Caco-2 (cell line): ENCODE measurements at regions not wholly inside any gene's neighbourhood (a gene's known extent, or its start where the extent isn't known, plus 50 kb on each side); places are given as distances from the start of the nearest gene placed in this dataset.
"Not testable (repeated sequence)": the region's sequence is repeated elsewhere in the genome, so short reads cannot be mapped to it uniquely, and the experiment has no call there.

Source experiments
- BruUV-seq: library from RNA; stranded (reverse); fragments of 400-500 nt; replicated peaks from 2 replicates; lab custom pipeline; 2021; lab: Mats Ljungman, UMichigan
- CTCF ChIA-PET: fragments of 300-600 bp; sonication (Branson Sonifier 250); formaldehyde crosslinking; loops from one replicate; lab custom pipeline; 2022; ENCODE audit warnings: antibody characterized with exemption; lab: Charles Lee
- POLR2A ChIA-PET: fragments of 300-600 bp; sonication (Branson Sonifier 250); formaldehyde crosslinking; loops from one replicate; lab custom pipeline; 2022; ENCODE audit warnings: antibody characterized with exemption; lab: Charles Lee
- DNase-seq, 2 experiments: peaks; one replicate each; pipeline versions ENCODE4 v3.0.0 to v3.0.0-alpha.2; 2020 to 2022
- H3K27me3 ChIP-seq: replicated peaks from 2 replicates; pipeline ENCODE4 v1.6.0; 2011; ENCODE audit warnings: low read length; ENCODE audit not compliant: control insufficient read depth, insufficient read depth
- H3K36me3 ChIP-seq: 2 replicates; pipeline ENCODE4 v1.5.1; 2011; ENCODE audit warnings: low read length; ENCODE audit not compliant: control insufficient read depth, insufficient read depth
- H3K4me1 ChIP-seq: fragments of 250-450 bp; sonication (Bioruptor Pico); 2 replicates; pipeline ENCODE4 v1.5.1; 2020; ENCODE audit warnings: mild to moderate bottlenecking
- H3K4me3 ChIP-seq: 2 replicates; pipeline ENCODE4 v1.5.1; 2011; ENCODE audit warnings: low read depth, mild to moderate bottlenecking, control low read depth, low read length
- H3K9me3 ChIP-seq: fragments of 250-450 bp; sonication (Bioruptor Pico); 2 replicates; pipeline ENCODE4 v1.5.1; 2020; ENCODE audit warnings: mild to moderate bottlenecking, moderate library complexity
- H3K27ac Mint-ChIP-seq: one replicate; pipeline ENCODE4 v1.8.0; 2022; ENCODE audit warnings: mixed read lengths; ENCODE audit not compliant: unreplicated experiment
- H3K27me3 Mint-ChIP-seq: one replicate; pipeline ENCODE4 v1.8.0; 2022; ENCODE audit warnings: mixed read lengths; ENCODE audit not compliant: insufficient read depth, unreplicated experiment
- H3K36me3 Mint-ChIP-seq: one replicate; pipeline ENCODE4 v1.8.0; 2022; ENCODE audit warnings: mild to moderate bottlenecking, mixed read lengths; ENCODE audit not compliant: insufficient read depth, unreplicated experiment
- H3K4me1 Mint-ChIP-seq: one replicate; pipeline ENCODE4 v1.8.0; 2022; ENCODE audit warnings: low read depth, mixed read lengths; ENCODE audit not compliant: unreplicated experiment
- H3K4me3 Mint-ChIP-seq: one replicate; pipeline ENCODE4 v1.8.0; 2022; ENCODE audit warnings: mild to moderate bottlenecking, moderate library complexity, mixed read lengths; ENCODE audit not compliant: unreplicated experiment
- H3K9me3 Mint-ChIP-seq: one replicate; pipeline ENCODE4 v1.8.0; 2022; ENCODE audit warnings: mixed read lengths; ENCODE audit not compliant: unreplicated experiment
- intact Hi-C: fragments of 100-400 bp; cut with micrococcal nuclease; formaldehyde crosslinking; loops from one replicate; pipeline ENCODE4 v1.10.0; 2022; ENCODE audit not compliant: unreplicated experiment

- DNase-seq, H3K4me1 ChIP-seq, BruUV-seq, H3K27ac Mint-ChIP-seq, H3K27me3 Mint-ChIP-seq, POLR2A ChIA-PET, H3K9me3 Mint-ChIP-seq, H3K4me1 Mint-ChIP-seq, intact Hi-C loops, H3K36me3 Mint-ChIP-seq, H3K36me3 ChIP-seq, H3K9me3 ChIP-seq, H3K4me3 Mint-ChIP-seq, H3K4me3 ChIP-seq, CTCF ChIA-PET, H3K27me3 ChIP-seq: not testable (repeated sequence)
Observed at GRCh38 chr22:16403661-16404060, 188.9 kb downstream of the CCT8L2 start.

- CTCF ChIA-PET, H3K9me3 ChIP-seq, H3K36me3 ChIP-seq, H3K9me3 Mint-ChIP-seq, intact Hi-C loops, H3K4me1 ChIP-seq, H3K4me3 Mint-ChIP-seq, H3K36me3 Mint-ChIP-seq, H3K27me3 ChIP-seq, POLR2A ChIA-PET, H3K4me1 Mint-ChIP-seq, H3K27ac Mint-ChIP-seq, DNase-seq, H3K27me3 Mint-ChIP-seq, H3K4me3 ChIP-seq, BruUV-seq: not testable (repeated sequence)
Observed at GRCh38 chr22:16402874-16403399, 189.7 kb downstream of the CCT8L2 start.

- H3K4me3 Mint-ChIP-seq, H3K36me3 Mint-ChIP-seq, H3K4me1 Mint-ChIP-seq, H3K9me3 ChIP-seq, H3K4me3 ChIP-seq, H3K4me1 ChIP-seq, CTCF ChIA-PET, H3K27ac Mint-ChIP-seq, H3K27me3 ChIP-seq, BruUV-seq, intact Hi-C loops, H3K27me3 Mint-ChIP-seq, H3K36me3 ChIP-seq, DNase-seq, POLR2A ChIA-PET: not testable (repeated sequence)
- peaks cover 22% of the 10 kb centered on the region for H3K9me3 Mint-ChIP-seq
Observed at GRCh38 chr22:16393476-16393875, 199.1 kb downstream of the CCT8L2 start.

- DNase-seq, POLR2A ChIA-PET, H3K27me3 Mint-ChIP-seq, H3K9me3 ChIP-seq, H3K27me3 ChIP-seq, H3K4me3 ChIP-seq, H3K36me3 ChIP-seq, CTCF ChIA-PET, H3K27ac Mint-ChIP-seq, H3K4me1 Mint-ChIP-seq, BruUV-seq, H3K4me3 Mint-ChIP-seq, H3K4me1 ChIP-seq, H3K36me3 Mint-ChIP-seq, intact Hi-C loops: not testable (repeated sequence)
- H3K9me3 Mint-ChIP-seq: peaks cover 11% of the 10 kb centered on the region
Observed at GRCh38 chr22:16391417-16391930, 201.1 kb downstream of the CCT8L2 start.

- intact Hi-C loops, H3K4me3 Mint-ChIP-seq, DNase-seq, CTCF ChIA-PET, H3K36me3 Mint-ChIP-seq, POLR2A ChIA-PET, H3K4me1 Mint-ChIP-seq, BruUV-seq, H3K27me3 Mint-ChIP-seq, H3K9me3 ChIP-seq, H3K27me3 ChIP-seq, H3K4me3 ChIP-seq, H3K36me3 ChIP-seq, H3K27ac Mint-ChIP-seq, H3K4me1 ChIP-seq: not testable (repeated sequence)
- peaks cover 11% of the 10 kb centered on the region for H3K9me3 Mint-ChIP-seq
Observed at GRCh38 chr22:16390541-16391217, 201.9 kb downstream of the CCT8L2 start.

GRCh38 chr22:16390046-16390445 lies 202.6 kb downstream of the CCT8L2 start:
- intact Hi-C loops, H3K4me1 Mint-ChIP-seq, H3K9me3 ChIP-seq, H3K27ac Mint-ChIP-seq, H3K27me3 Mint-ChIP-seq, H3K27me3 ChIP-seq, CTCF ChIA-PET, POLR2A ChIA-PET, H3K36me3 Mint-ChIP-seq, H3K36me3 ChIP-seq, H3K4me1 ChIP-seq, H3K4me3 Mint-ChIP-seq, DNase-seq, BruUV-seq, H3K4me3 ChIP-seq: not testable (repeated sequence)
- peaks cover 11% of the 10 kb centered on the region for H3K9me3 Mint-ChIP-seq

- DNase-seq, H3K9me3 ChIP-seq, BruUV-seq, H3K36me3 ChIP-seq, intact Hi-C loops, CTCF ChIA-PET, H3K4me1 Mint-ChIP-seq, H3K27ac Mint-ChIP-seq, H3K4me3 Mint-ChIP-seq, H3K4me3 ChIP-seq, H3K4me1 ChIP-seq, H3K27me3 ChIP-seq, H3K27me3 Mint-ChIP-seq, H3K36me3 Mint-ChIP-seq, POLR2A ChIA-PET: not testable (repeated sequence)
- H3K9me3 Mint-ChIP-seq: peaks cover 11% of the 10 kb centered on the region
Observed at GRCh38 chr22:16389256-16389655, 203.4 kb downstream of the CCT8L2 start.
